AG09309 (cell line): ENCODE measurements at regions not wholly inside any gene's neighbourhood (a gene's known extent, or its start where the extent isn't known, plus 50 kb on each side); places are given as distances from the start of the nearest gene placed in this dataset.

Experiments
- DNase-seq: peaks from one replicate; pipeline ENCODE4 v3.0.0-alpha.2; 2010; ENCODE audit warnings: low read depth
- H3K4me3 ChIP-seq: 2 replicates; pipeline ENCODE4 v1.5.1; 2011; ENCODE audit warnings: mild to moderate bottlenecking, low read depth, low read length, moderate library complexity; ENCODE audit not compliant: control insufficient read depth
- TF ChIP-seq, protein P1 (sequence below): IDR thresholded peaks from 2 replicates; pipeline ENCODE4 v1.5.1; 2011; ENCODE audit warnings: mild to moderate bottlenecking, low read depth, low read length, inconsistent platforms; ENCODE audit not compliant: insufficient read depth, control insufficient read depth; ENCODE audit errors: missing control alignments

DNA sequence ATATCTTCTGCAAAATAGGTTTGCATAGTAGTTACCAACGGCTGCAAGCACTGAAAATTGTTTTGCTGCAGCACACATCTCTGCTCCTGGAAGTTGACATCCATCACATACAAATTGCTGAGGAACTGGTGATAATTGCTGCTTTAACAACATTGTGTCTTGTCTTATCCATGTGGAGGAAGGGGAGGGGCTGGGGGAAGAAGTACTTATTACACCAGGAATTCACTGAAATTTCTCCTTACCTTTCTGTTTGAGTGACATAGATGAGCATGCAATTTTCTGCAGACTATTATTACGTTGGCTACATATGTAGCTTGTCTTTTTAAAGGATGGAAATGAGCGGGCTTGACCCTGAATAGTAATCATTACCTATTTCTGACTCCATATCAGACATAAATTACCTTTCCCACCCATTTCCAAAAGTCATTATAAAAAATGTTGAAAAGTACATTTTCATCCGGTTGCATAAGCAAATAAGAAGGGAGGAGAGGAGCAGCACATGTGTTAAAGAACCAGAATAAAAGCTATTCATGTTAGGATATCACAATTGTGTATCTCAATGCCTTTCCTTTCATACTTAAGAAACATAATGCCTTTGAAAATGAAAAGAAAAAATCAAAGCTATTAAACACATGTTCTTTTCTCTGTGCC is 1905.6 kb downstream of the PCDH7 start:
- TF ChIP-seq, protein P1, sequence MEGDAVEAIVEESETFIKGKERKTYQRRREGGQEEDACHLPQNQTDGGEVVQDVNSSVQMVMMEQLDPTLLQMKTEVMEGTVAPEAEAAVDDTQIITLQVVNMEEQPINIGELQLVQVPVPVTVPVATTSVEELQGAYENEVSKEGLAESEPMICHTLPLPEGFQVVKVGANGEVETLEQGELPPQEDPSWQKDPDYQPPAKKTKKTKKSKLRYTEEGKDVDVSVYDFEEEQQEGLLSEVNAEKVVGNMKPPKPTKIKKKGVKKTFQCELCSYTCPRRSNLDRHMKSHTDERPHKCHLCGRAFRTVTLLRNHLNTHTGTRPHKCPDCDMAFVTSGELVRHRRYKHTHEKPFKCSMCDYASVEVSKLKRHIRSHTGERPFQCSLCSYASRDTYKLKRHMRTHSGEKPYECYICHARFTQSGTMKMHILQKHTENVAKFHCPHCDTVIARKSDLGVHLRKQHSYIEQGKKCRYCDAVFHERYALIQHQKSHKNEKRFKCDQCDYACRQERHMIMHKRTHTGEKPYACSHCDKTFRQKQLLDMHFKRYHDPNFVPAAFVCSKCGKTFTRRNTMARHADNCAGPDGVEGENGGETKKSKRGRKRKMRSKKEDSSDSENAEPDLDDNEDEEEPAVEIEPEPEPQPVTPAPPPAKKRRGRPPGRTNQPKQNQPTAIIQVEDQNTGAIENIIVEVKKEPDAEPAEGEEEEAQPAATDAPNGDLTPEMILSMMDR, result no peak

DNA sequence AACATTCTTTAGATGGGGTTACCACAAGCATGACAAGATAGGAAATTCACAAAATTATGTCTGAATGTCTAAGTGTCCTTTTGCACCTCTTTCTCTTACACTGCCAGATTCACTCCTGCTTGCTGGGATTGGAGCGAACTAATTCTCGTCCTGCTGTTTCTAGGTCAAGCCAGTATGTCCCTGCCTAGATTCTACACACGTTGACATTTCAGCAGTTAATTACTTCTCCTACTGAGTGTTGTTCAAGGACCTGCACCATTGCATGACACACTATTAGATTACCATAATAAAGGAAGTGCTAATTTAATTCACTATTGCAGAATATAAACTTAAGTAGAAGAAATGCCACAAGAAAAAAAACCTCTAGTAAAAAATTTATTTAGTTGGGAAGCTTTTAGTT is 1911.7 kb downstream of the PCDH7 start:
- DNase-seq, result no peak
- no peak overlapping the region for H3K4me3 ChIP-seq
- TF ChIP-seq, protein P1, result no peak

More for the DNA sequence above, 1905.6 kb downstream of the PCDH7 start:
- H3K4me3 ChIP-seq, result no peak overlapping the region
- DNase-seq, result no peak

DNA sequence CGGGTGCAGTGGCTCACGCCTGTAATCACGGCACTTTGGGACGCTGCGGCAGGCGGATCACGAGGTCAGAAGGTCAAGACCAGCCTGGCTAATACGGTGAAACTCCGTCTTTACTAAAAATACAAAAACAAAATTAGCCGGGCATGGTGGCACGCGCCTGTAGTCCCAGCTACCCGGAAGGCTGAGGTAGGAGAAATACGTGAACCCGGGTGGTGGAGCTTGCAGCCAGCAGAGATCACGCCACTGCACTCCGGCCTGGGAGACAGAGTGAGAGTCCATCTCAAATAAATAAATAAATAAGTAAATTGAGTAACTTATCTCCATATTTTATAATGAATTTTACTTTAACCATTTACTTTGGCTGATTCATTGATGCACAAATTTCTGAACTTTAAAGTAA is 1913.3 kb downstream of the PCDH7 start:
- TF ChIP-seq, protein P1, result no peak
- H3K4me3 ChIP-seq, result no peak overlapping the region
- no peak for DNase-seq

DNA sequence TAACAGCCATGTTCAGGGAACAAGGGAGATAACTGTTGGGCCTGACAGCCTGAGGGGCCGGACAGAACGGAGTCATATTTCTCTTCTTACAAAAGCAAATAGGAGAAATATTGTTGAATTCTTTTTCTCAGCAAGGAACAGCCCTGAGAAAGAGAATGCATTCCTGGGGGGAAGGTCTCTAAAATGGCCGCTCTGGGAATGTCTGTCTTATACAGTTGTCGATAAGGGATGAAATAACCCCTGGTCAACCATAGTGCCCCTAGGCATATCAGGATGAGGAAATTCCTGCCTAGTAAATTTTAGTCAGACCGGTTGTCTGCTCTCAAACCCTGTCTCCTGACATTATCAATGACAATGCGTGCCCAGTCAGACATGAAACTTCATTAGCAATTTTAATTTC is 1925.5 kb downstream of the PCDH7 start:
- no peak overlapping the region for H3K4me3 ChIP-seq
- TF ChIP-seq, protein P1, result no peak
- no peak for DNase-seq

DNA sequence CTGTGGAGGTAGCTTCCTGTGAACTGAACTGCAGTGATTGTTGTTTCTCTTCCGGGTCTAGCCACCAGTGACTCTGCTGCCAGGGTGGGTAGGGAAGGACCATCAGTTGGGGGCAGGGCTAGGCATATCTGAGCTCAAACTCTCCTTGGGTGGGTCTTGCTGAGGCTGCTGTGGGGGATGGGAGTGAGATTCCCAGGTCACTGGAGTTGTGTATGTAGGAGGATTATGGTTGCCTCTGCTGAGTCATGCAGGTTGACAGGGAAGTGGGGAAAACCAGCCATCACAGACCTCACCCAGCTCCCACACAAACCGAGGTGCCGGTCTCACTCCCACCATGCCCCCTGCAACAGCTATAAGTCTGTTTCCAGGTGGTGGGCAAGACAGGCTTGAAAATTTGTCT is 1937.8 kb downstream of the PCDH7 start:
- no peak overlapping the region for H3K4me3 ChIP-seq
- DNase-seq, result no peak
- TF ChIP-seq, protein P1, result no peak

DNA sequence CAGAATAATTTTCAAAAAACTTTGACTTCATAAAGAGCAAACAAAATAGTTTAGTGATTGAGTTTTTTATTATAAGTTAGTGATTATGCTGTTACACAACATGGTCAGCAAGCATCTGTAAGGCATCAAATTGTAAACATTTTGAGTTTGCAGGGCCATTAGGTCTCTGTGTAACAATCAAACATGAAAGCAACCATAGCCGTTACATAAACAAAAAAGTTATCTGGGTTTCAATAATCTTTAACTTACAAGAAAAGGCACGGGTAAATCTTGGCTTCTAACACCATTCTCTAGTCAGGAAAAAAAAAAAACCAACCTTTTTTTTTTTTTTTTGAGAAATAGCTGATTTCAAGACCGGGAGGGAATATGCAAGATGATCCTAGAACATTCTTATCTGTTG is 1941.1 kb downstream of the PCDH7 start:
- H3K4me3 ChIP-seq, result no peak overlapping the region
- TF ChIP-seq, protein P1, result no peak
- no peak for DNase-seq
